ENCODE measurements at regions not wholly inside any gene's neighbourhood (a gene's known extent, or its start where the extent isn't known, plus 50 kb on each side); places are given as distances from the start of the nearest gene placed in this dataset.

- no peaks in the 10 kb centered on the region for H3K27me3 ChIP-seq (ENCODE audit: insufficient read depth, poor library complexity, severe bottlenecking)
- no peak for DNase-seq (ENCODE audit: low read depth in 1 of 2, low spot score in 1 of 2)
- H3K27ac ChIP-seq (replicated peaks): no peak overlapping the region
- no peak overlapping the region for H3K4me3 ChIP-seq (replicated peaks; ENCODE audit: insufficient read depth, low read length)
- TF ChIP-seq REST (IDR thresholded peaks at IDR 0.05; ENCODE audit: insufficient replicate concordance, low read depth) (no peak), CTCF (IDR thresholded peaks at IDR 0.05; ENCODE audit: insufficient read depth, low read length) (no peak), SPI1 (IDR thresholded peaks at IDR 0.05; ENCODE audit: borderline replicate concordance, low read depth) (no peak)
These were observed 151.5 kb downstream of the BTBD3 start for GRCh38 chr20:12069181-12069580.

GRCh38 chr20:12072221-12072953 is 154.7 kb downstream of the BTBD3 start:
- TF ChIP-seq GABPA (IDR thresholded peaks at IDR 0.05; ENCODE audit: low read depth) (no peak), CTCF (IDR thresholded peaks at IDR 0.05; ENCODE audit: insufficient read depth, low read length) (no peak)
- no peak overlapping the region for H3K27ac ChIP-seq (replicated peaks)
- DNase-seq (ENCODE audit: low read depth in 1 of 2, low spot score in 1 of 2): no peak

GRCh38 chr20:12072954-12073264 is 155.2 kb downstream of the BTBD3 start:
- Histone ChIP-seq H3K27me3 (ENCODE audit: insufficient read depth, poor library complexity, severe bottlenecking) (no peaks in the 10 kb centered on the region), H3K27ac (replicated peaks) (no peak overlapping the region), H3K4me3 (replicated peaks; ENCODE audit: insufficient read depth, low read length) (no peak overlapping the region)
- TF ChIP-seq REST (IDR thresholded peaks at IDR 0.05; ENCODE audit: insufficient replicate concordance, low read depth) (no peak), CTCF (IDR thresholded peaks at IDR 0.05; ENCODE audit: insufficient read depth, low read length) (no peak), SPI1 (IDR thresholded peaks at IDR 0.05; ENCODE audit: borderline replicate concordance, low read depth) (no peak), POLR2AphosphoS5 (IDR thresholded peaks at IDR 0.05; ENCODE audit: low read depth) (no peak), GABPA (IDR thresholded peaks at IDR 0.05; ENCODE audit: low read depth) (no peak)
- no peak for DNase-seq (ENCODE audit: low read depth in 1 of 2, low spot score in 1 of 2)

More at GRCh38 chr20:12072221-12072953, 154.7 kb downstream of the BTBD3 start:
- H3K4me3 ChIP-seq (replicated peaks; ENCODE audit: insufficient read depth, low read length): no peak overlapping the region
- no peaks in the 10 kb centered on the region for H3K27me3 ChIP-seq (ENCODE audit: insufficient read depth, poor library complexity, severe bottlenecking)

GRCh38 chr20:12074111-12074655 is 156.5 kb downstream of the BTBD3 start:
- Histone ChIP-seq H3K27ac (replicated peaks) (no peak overlapping the region), H3K27me3 (ENCODE audit: insufficient read depth, poor library complexity, severe bottlenecking) (no peaks in the 10 kb centered on the region), H3K4me3 (replicated peaks; ENCODE audit: insufficient read depth, low read length) (no peak overlapping the region)
- no peak for TF ChIP-seq REST (IDR thresholded peaks at IDR 0.05; ENCODE audit: insufficient replicate concordance, low read depth)
- peak; percentile 13; the same call in 1 of the 2 replicates for TF ChIP-seq SPI1 (IDR thresholded peaks at IDR 0.05; ENCODE audit: borderline replicate concordance, low read depth)
- no peak for DNase-seq (ENCODE audit: low read depth in 1 of 2, low spot score in 1 of 2)

Measured in HL-60 (cell line).